HG02798 (cell line): ENCODE measurements at regions not wholly inside any gene's neighbourhood (a gene's known extent, or its start where the extent isn't known, plus 50 kb on each side); places are given as distances from the start of the nearest gene placed in this dataset.

Experiments used
- ATAC-seq: cut with Tn5 transposase; IDR thresholded peaks from one replicate; pipeline ENCODE4 v1.9.1; 2021; ENCODE audit warnings: mild to moderate bottlenecking; ENCODE audit not compliant: unreplicated experiment, poor library complexity

- ATAC-seq, result no peak
These were observed 198.4 kb upstream of the ZNF717 start for GRCh38 chr3:75983609-75984290.

- ATAC-seq, result no peak
These were observed 200.1 kb upstream of the ZNF717 start for GRCh38 chr3:75985432-75985831.

DNA sequence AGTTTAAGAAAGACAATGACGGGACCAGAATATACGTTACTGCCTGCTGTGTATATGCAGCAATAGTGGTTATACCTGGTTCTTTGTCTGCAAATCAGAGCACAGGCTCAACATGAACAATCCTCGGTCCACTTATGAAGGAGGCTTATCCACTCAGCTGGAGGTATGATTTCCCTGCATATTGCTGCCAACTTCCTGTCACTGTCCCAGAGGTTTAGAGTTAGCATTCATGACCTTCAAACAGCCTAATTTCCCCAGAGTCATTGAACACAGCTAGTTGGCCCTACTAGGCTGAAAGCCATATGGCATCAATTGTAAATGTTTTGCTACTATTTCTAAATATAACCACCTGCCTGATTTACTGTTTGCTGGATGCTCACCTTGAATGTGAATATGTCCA is 224.9 kb upstream of the ZNF717 start:
- no peak for ATAC-seq

DNA sequence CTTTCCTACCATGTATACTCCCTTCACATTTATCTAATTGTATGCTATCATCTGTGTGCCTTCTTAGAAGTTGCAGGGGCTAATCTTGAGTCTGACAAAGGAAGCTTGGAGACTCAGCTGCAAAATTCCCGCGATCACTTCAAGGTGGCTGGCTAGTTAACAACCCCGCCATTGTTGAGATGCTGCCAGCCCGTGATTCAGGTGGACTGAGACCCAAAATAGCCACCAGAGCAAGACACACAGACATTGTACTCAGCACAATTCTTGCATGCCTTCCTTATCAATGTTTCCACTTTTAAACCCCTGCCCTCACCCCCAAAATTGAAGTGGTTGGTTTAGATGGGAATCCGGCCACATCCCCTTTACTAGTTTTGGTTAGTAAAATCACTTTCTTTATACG is 225.8 kb upstream of the ZNF717 start:
- ATAC-seq, result no peak

DNA sequence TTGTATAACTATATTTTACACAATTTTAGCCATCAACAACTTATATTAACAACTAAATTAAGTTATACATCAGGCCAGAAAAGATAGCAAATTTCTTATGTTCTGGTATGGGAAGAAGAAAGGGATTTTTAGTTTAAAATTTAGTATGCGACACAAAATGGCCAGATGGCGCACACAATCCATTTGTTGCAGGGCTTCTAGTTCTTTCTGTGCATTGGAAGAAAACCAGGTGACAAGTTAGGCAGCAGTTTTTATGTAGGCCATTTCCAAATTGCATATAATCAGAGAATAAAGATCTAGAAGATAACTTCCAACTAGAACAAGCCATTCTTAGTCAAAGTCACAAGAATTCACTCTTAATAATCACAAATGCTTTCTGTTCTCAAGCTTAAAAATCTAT is 230.1 kb upstream of the ZNF717 start:
- no peak for ATAC-seq

DNA sequence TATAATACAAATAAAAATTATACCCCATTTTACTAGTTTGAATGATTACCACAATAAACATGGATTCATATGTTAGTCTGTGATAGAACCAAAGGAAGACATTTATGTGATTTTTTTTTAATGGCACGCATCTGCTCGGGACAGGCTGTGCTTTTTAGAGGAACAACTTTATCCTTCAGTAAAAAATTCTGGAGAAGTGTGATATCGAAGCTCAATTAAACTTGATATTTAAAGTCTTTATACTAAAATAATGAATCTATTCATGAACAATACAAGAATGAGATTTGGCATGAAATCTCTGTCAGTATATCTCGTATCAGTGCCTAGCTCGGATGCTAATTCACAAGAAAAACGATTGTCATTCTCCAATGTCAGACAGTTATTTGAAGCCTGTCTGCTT is 230.8 kb upstream of the ZNF717 start:
- ATAC-seq, result no peak

DNA sequence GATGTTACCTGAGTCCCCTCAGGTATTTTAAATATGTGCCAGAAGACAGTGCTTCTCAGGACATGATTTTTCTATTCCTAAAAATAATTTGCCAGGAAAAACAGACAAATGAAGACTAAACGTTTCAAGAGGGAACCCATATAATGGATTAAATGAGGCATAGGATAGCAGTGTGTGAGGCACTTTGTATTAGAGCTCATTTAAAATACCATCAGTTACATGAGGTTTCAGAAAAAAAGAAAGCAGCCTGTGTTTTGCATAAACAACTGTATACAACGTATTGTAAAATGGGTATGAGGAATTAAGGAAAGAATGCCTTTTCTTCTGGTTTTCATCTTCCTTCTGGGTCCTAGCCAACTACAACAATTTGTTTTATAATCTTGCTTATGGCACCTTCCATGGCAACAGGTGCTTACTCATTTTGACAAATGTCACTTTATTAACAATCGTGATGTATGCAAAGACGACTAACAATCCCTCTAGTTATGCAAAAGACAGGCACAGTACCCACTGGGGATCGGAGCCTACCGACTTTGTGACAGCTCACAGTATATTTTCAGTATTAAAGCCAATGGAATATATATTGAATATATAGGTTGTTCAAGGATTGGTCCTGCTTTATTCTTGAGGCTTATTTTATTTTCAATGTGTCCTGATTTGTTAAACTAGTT is 231.6 kb upstream of the ZNF717 start:
- no peak for ATAC-seq

DNA sequence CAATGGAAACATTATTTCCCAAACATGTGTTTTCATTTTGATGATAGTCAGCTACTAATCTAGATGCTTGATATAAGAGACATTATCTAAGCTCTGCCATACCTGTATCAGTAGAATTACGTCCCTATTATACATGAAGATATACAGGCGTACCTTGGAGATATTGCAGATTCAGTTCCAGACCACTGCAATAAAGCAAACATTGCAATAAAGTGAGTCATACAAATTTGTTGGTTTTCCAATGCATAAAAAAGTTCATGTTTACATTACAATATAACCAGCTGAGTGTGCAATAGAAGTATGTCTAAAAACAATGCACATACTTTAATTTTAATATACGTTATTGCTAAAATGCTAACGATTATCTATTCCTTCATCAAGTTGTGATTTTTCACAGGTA is 236.0 kb upstream of the ZNF717 start:
- ATAC-seq, result no peak

- ATAC-seq, result no peak
These were observed 239.3 kb upstream of the ZNF717 start for GRCh38 chr3:76024640-76025039.

DNA sequence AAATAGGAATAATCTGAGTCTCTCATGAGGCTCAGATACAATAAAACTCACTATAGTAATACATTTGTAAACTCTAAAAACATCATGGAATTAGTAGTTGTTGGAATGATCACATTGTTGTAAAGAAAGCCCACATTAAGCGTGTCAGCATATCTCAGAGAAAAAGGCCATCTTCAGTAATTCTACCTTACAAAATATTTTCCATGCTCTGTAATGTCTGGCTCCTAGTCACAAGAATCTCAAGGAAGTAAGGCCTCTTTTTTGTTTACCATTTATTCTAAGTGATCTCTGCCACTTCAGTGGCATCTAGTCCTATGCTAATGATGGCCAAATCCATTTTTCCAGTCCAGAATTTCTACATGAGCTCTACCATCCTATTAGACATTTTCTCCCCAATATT is 240.2 kb upstream of the ZNF717 start:
- no peak for ATAC-seq

DNA sequence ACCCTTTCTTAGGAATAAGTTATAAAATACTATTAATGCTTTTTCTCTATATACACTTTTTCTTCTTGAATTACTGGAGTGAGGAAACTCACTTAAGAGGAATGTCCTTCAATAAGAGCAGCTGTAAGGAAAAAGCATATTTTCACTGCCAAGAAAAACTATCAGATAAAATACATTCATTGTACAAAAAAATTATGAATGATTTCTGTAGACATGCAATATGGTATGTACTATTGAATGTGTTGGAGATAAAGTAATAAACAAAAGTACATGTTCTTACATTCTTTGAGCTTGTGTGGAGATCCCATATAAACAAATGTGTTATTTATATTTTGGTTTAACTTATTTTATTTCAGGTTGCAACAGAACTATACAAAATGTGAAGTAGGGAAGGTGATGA is 241.0 kb upstream of the ZNF717 start:
- no peak for ATAC-seq

- no peak for ATAC-seq
These were observed 243.4 kb upstream of the ZNF717 start for GRCh38 chr3:76028774-76029173.

- ATAC-seq, result no peak
These were observed 249.3 kb upstream of the ZNF717 start for GRCh38 chr3:76034649-76035048.

- ATAC-seq, result no peak
These were observed 249.8 kb upstream of the ZNF717 start for GRCh38 chr3:76035117-76035516.

GRCh38 chr3:76038949-76039348 is 253.6 kb upstream of the ZNF717 start:
- ATAC-seq, result no peak

DNA sequence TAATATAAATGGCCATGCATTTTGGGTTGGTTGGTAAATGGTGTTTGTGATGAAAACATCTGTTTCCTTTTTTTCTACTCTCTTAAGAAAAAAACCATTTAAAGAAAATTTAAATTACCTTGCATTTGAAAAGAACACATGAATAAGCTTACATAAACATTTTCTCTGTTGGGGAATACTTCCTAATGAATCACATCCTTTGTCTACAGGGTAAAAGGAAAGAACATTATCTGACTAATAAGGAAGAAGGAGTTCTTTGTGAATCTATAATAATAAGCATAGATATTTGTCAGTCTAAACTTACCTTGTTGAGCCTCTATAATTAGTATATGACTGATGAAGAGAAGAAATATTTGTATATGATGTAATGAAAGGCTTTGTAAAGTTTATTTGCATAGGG is 254.1 kb upstream of the ZNF717 start:
- ATAC-seq, result no peak

- ATAC-seq, result no peak
These were observed 255.6 kb upstream of the ZNF717 start for GRCh38 chr3:76040946-76041345.

DNA sequence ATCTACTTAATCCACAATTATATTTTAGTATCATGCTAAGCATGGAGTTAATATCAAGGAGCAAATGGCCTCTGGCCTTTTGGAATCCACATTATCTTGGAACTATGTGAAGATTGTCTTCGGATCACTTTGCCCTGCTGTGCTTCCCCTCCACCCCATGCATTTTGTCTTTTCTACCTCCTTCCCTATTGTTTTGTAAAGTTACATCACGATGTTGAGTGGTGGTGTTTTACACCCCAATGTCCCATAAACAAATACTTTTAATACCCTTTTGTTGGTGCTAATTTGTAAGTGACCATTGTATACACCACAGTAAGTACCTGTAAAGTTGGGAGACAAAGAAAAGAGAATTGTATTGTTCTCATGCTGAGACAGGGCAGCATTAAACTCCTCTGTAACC is 258.4 kb upstream of the ZNF717 start:
- no peak for ATAC-seq

- no peak for ATAC-seq
These were observed 259.6 kb upstream of the ZNF717 start for GRCh38 chr3:76044601-76045600.

GRCh38 chr3:76047368-76047767 is 262.0 kb upstream of the ZNF717 start:
- ATAC-seq, result no peak

GRCh38 chr3:76049776-76050175 is 264.4 kb upstream of the ZNF717 start:
- ATAC-seq, result no peak
